Naive thymus-derived CD8-positive, alpha-beta T cell (primary cell): ENCODE measurements at regions not wholly inside any gene's neighbourhood (a gene's known extent, or its start where the extent isn't known, plus 50 kb on each side); places are given as distances from the start of the nearest gene placed in this dataset.
A peak's percentile ranks its signal among the peaks of the same experiment; 100 is the strongest.
"Not testable (repeated sequence)": the region's sequence is repeated elsewhere in the genome, so short reads cannot be mapped to it uniquely, and the experiment has no call there.

Experiments
- ATAC-seq, 2 donors: fragments of 150-1000 bp; cut with Tn5 transposase in 1 of 2; sonication (Bioruptor Pico), chemical (Tn5 transposase) in 1 of 2; 1 replicate in 1 of 2; 2 replicates in 1 of 2; pipeline ENCODE4 v1.10.0; 2021; ENCODE audit warnings: mild to moderate bottlenecking in 2 of 2, moderate library complexity in 2 of 2
- POLR2A ChIA-PET: fragments of 350-600 bp; sonication (Branson Sonifier 250); formaldehyde crosslinking; loops from one replicate; lab custom pipeline; 2021; ENCODE audit warnings: antibody characterized with exemption; lab: Charles Lee
- DNase-seq, 10 donors: peaks; one replicate each; pipeline versions ENCODE4 v3.0.0 to v3.0.0-alpha.2; 2020 to 2022
- H3K27ac Mint-ChIP-seq, 10 donors: one replicate each; pipeline ENCODE4 v1.8.0; 2020 to 2022; ENCODE audit warnings: mild to moderate bottlenecking in 10 of 10, mixed read lengths in 10 of 10, moderate library complexity in 4 of 10, inconsistent platforms in 1 of 10
- H3K27me3 Mint-ChIP-seq, 5 donors: one replicate each; pipeline ENCODE4 v1.8.0; 2021 to 2022; ENCODE audit warnings: mixed read lengths in 5 of 5
- H3K36me3 Mint-ChIP-seq, 3 donors: one replicate each; pipeline ENCODE4 v1.8.0; 2020 to 2022; ENCODE audit warnings: mixed read lengths in 3 of 3, mild to moderate bottlenecking in 2 of 3, inconsistent platforms in 1 of 3
- H3K4me1 Mint-ChIP-seq, 4 donors: one replicate each; pipeline ENCODE4 v1.8.0; 2021 to 2022; ENCODE audit warnings: mixed read lengths in 4 of 4
- H3K4me3 Mint-ChIP-seq, 10 donors: one replicate each; pipeline ENCODE4 v1.8.0; 2020 to 2022; ENCODE audit warnings: mild to moderate bottlenecking in 10 of 10, mixed read lengths in 10 of 10, moderate library complexity in 6 of 10, inconsistent platforms in 1 of 10
- H3K9me3 Mint-ChIP-seq, 9 donors: one replicate each; pipeline ENCODE4 v1.8.0; 2020 to 2022; ENCODE audit warnings: mixed read lengths in 9 of 9, mild to moderate bottlenecking in 3 of 9, inconsistent platforms in 1 of 9, moderate library complexity in 1 of 9

DNA sequence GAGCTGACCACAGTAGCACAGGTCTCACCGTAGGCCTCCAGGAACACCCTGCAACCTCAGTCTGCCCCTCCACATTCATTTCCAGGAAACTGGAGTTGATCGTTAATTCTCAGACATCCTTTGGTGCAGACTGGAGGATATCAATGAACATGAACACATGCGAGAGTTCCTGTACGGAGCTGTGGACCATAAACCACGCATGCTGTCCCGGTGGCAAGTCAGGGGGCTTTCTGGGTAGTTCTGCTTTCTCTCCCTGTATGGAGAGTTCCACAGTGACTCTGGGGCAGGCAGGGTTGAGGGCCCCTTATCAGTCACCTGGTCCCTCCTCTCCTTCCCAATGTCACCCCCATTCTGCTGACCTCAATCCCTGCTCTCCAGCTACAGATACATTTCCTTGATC lies 55.5 kb upstream of the URI1 start:
- Mint-ChIP-seq H3K9me3 (peaks cover 0 to 15% (median 0%) of the 10 kb centered on the region in 9 donors), H3K27me3 (peaks cover 0 to 6% (median 0%) of the 10 kb centered on the region in 5 donors), H3K27ac (peak overlapping the region in 1 of 10 donors; percentile 64), H3K4me1 (peaks cover 0 to 12% (median 6%) of the 10 kb centered on the region in 4 donors), H3K36me3 (no peaks in the 10 kb centered on the region), H3K4me3 (no peak overlapping the region)
- POLR2A ChIA-PET = interaction anchor here (1.1 kb wide), 1 partner anchor 57 kb away, joined by 3 read pairs; no protein-coding TSS in a partner anchor
- no peak for DNase-seq
- ATAC-seq = no peak

DNA sequence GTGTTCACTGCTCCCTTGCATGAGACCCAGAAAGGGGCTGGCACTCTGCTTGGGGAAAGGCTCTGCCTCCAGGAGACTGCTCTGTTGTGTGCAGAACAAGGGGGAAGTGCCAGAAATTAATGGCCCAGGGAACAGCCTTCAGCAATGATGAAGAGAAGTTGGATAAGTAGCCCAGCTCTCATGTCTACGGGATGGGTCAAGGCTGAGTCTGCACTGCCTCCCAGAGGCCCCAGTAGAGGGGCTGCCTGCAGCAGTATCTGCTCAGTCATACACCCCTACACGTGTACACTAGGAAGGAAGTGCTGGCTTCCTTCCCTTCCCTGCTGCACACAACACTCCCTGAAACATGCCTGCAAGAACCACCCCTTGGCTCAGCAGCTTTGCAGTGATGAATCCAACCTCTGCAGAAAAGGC lies 54.6 kb upstream of the URI1 start:
- peaks cover 0 to 6% (median 0%) of the 10 kb centered on the region in 5 donors for H3K27me3 Mint-ChIP-seq
- H3K9me3 Mint-ChIP-seq = peaks cover 0 to 17% (median 0%) of the 10 kb centered on the region in 9 donors
- no peak for ATAC-seq
- peak overlapping the region in 1 of 10 donors; percentile 47 for H3K27ac Mint-ChIP-seq
- no peak for DNase-seq
- POLR2A ChIA-PET = interaction anchor here (1.1 kb wide), 1 partner anchor 56 kb away, joined by 3 read pairs; no protein-coding TSS in a partner anchor
- H3K4me1 Mint-ChIP-seq = peaks cover 0 to 12% (median 6%) of the 10 kb centered on the region in 4 donors
- no peaks in the 10 kb centered on the region for H3K36me3 Mint-ChIP-seq
- no peak overlapping the region for H3K4me3 Mint-ChIP-seq

- H3K27ac Mint-ChIP-seq, ATAC-seq, POLR2A ChIA-PET, H3K4me3 Mint-ChIP-seq, H3K36me3 Mint-ChIP-seq, DNase-seq, H3K27me3 Mint-ChIP-seq: not testable (repeated sequence)
- H3K4me1 Mint-ChIP-seq = peaks cover 0 to 12% (median 6%) of the 10 kb centered on the region in 4 donors
- peaks cover 0 to 17% (median 0%) of the 10 kb centered on the region in 9 donors for H3K9me3 Mint-ChIP-seq
Observed at GRCh38 chr19:29888047-29888446, 54.0 kb upstream of the URI1 start.

DNA sequence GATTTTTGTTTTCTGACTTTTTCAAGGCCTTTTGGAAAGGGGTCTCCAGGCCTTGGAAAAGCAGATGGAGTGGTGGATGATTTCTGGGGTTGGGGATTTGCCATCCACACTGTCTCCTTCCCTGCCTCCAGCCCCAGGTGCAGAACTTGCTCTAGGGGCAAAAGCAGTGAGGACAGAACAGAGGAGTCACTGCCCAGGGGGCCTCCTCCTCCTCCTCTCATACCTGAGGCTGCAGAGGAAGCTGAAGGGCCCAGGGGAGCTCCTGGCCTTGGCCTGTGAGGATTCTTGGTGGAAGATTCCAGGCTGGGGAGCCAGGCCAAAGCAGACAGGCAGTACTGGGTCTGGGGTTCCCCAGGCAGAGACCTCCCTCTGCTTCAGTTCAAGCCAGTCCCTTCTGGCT lies 52.3 kb upstream of the URI1 start:
- Mint-ChIP-seq H3K36me3 (no peaks in the 10 kb centered on the region), H3K27ac (no peak overlapping the region), H3K4me3 (no peak overlapping the region), H3K27me3 (peaks cover 0 to 2% (median 0%) of the 10 kb centered on the region in 5 donors), H3K4me1 (peaks cover 0 to 12% (median 6%) of the 10 kb centered on the region in 4 donors), H3K9me3 (peaks cover 0 to 17% (median 0%) of the 10 kb centered on the region in 9 donors)
- POLR2A ChIA-PET = no interaction called here
- no peak for DNase-seq
- no peak for ATAC-seq

GRCh38 chr19:29890392-29890791 lies 51.6 kb upstream of the URI1 start:
- no peak for DNase-seq
- Mint-ChIP-seq H3K4me1 (peaks cover 0 to 12% (median 6%) of the 10 kb centered on the region in 4 donors), H3K36me3 (no peaks in the 10 kb centered on the region), H3K9me3 (peaks cover 0 to 17% (median 0%) of the 10 kb centered on the region in 9 donors), H3K4me3 (no peak overlapping the region), H3K27ac (peak overlapping the region in 1 of 10 donors; percentile 28), H3K27me3 (peaks cover 0 to 2% (median 0%) of the 10 kb centered on the region in 5 donors)
- POLR2A ChIA-PET = no interaction called here
- ATAC-seq = no peak
